WERI-Rb-1 (cell line): ENCODE measurements at regions not wholly inside any gene's neighbourhood (a gene's known extent, or its start where the extent isn't known, plus 50 kb on each side); places are given as distances from the start of the nearest gene placed in this dataset.

ENCODE experiments used
- DNase-seq: peaks from one replicate; pipeline ENCODE4 v3.0.0-alpha.2; 2020
- H3K27ac ChIP-seq: fragments of 250-450 bp; sonication (Bioruptor Pico); 2 replicates; pipeline ENCODE4 v1.5.1; 2020; ENCODE audit warnings: mild to moderate bottlenecking, moderate library complexity
- H3K27me3 ChIP-seq: fragments of 250-450 bp; sonication (Bioruptor Pico); 2 replicates; pipeline ENCODE4 v1.5.1; 2021; ENCODE audit warnings: mild to moderate bottlenecking, low read depth, moderate library complexity; ENCODE audit not compliant: insufficient read depth, severe bottlenecking
- H3K36me3 ChIP-seq: fragments of 250-450 bp; sonication (Bioruptor Pico); 2 replicates; pipeline ENCODE4 v1.5.1; 2020; ENCODE audit warnings: mild to moderate bottlenecking, moderate library complexity
- H3K4me3 ChIP-seq: 2 replicates; pipeline ENCODE4 v1.5.1; 2011; ENCODE audit warnings: low read depth, mild to moderate bottlenecking, control low read depth, low read length
- H3K9me3 ChIP-seq: fragments of 250-450 bp; sonication (Bioruptor Pico); 2 replicates; pipeline ENCODE4 v1.5.1; 2021; ENCODE audit warnings: mild to moderate bottlenecking, moderate library complexity; ENCODE audit not compliant: severe bottlenecking
- TF ChIP-seq, protein P1 (sequence below): IDR thresholded peaks from 2 replicates; pipeline ENCODE4 v1.5.1; 2011; ENCODE audit warnings: low read depth, mild to moderate bottlenecking, control low read depth, inconsistent platforms, low read length

DNA sequence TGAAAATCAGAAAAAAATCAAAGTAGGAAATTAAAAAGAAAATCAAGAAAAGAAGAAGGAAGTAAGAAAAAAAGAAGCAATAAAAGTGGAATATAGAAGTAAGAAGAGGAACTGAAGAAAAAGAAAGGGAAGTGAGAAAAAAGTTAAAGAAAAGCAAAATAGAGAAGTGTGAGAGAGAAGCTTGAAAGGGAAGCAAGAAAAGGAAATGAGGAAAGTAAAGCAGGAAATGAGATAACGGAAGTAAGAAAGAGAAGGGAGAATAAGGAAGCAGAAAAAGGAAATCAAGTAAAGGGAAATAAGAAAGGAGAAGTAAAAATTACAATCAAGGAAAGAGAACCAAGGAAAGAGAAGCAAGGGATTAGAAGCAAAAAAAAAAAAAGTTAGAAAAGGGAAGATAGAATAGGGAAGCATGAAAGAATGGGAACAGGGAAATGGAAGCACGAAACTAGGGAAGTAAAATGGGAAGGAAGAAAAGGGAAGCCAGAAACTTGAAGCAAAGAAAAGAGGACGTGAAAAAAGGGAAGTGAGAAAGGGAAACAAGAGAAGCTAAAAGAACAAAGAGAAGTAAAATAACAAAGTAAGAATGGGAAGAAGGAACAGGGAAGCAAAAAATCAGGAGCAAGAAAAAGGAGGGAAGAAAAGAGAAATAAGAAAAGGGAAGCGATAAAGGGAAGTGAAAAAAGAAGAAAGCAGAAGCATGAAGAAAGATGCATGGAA, 243.3 kb upstream of the NCKAP5 start:
- no peak overlapping the region for H3K4me3 ChIP-seq
- TF ChIP-seq, protein P1, sequence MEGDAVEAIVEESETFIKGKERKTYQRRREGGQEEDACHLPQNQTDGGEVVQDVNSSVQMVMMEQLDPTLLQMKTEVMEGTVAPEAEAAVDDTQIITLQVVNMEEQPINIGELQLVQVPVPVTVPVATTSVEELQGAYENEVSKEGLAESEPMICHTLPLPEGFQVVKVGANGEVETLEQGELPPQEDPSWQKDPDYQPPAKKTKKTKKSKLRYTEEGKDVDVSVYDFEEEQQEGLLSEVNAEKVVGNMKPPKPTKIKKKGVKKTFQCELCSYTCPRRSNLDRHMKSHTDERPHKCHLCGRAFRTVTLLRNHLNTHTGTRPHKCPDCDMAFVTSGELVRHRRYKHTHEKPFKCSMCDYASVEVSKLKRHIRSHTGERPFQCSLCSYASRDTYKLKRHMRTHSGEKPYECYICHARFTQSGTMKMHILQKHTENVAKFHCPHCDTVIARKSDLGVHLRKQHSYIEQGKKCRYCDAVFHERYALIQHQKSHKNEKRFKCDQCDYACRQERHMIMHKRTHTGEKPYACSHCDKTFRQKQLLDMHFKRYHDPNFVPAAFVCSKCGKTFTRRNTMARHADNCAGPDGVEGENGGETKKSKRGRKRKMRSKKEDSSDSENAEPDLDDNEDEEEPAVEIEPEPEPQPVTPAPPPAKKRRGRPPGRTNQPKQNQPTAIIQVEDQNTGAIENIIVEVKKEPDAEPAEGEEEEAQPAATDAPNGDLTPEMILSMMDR: no peak
- no peak for DNase-seq

DNA sequence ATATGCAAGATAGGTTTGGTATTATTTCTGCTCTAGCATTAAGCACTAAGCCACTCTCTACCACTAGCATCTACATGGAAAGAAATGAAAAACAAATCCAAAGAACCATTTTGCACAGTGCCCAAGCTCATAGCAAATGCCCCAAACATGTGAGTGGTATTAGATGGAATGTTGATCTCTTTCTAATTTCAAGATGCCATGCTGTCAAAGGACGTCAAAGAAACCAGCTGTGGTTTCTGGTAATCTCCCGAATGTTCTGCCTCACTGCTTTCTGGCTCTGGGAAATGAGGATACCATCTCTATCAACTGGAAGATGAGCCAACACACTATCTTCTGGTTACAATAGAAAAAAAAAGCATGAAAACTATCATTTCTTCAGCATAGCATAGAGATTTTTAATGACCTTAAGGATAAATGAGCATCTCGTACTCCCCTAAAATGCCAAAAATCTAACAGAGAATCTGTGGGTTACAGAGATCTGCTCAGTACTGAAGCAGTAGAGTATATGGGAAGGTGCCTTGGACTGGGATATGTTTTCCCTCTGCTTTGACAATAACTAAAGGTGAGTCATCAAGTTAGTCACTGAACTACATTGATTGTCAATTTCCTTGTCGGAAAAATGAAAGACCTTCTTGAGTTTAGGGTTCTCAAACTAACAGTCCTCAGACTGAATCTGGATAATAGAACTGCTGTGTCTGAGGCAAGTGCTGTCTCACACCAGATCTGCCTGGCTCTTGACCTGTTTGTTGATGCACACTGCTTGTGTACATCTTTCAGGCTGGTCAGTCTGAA, 244.8 kb upstream of the NCKAP5 start:
- no peak overlapping the region for H3K27ac ChIP-seq
- H3K4me3 ChIP-seq: no peak overlapping the region
- H3K27me3 ChIP-seq: no peaks in the 10 kb centered on the region
- TF ChIP-seq, protein P1: no peak
- H3K36me3 ChIP-seq: no peaks in the 10 kb centered on the region
- no peak for DNase-seq
- no peaks in the 10 kb centered on the region for H3K9me3 ChIP-seq

More for the DNA sequence above, 243.3 kb upstream of the NCKAP5 start:
- H3K36me3 ChIP-seq: no peaks in the 10 kb centered on the region
- no peaks in the 10 kb centered on the region for H3K27me3 ChIP-seq
- no peak overlapping the region for H3K27ac ChIP-seq
- H3K9me3 ChIP-seq: no peaks in the 10 kb centered on the region

DNA sequence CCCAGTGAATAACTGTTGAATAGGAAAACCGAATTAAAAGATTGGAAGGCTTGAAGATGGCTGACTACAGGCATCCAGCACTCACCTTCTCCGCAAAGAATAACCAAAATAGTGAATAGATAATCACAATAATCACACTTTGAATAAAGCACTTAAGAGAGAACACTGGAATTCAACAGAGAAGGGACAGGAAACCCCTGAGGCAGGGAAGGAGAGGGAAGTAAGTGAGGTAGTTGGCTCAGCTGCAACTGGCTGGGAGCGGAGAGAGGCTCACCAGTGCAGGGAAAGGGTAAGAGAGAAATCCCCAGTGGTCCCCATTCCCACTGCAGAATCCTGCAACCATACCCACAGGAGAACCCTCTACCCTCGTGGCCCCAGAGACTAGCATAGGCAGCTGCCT, 246.6 kb upstream of the NCKAP5 start:
- TF ChIP-seq, protein P1: no peak
- no peak for DNase-seq
- Histone ChIP-seq H3K27ac (no peak overlapping the region), H3K27me3 (no peaks in the 10 kb centered on the region), H3K36me3 (no peaks in the 10 kb centered on the region), H3K4me3 (no peak overlapping the region), H3K9me3 (no peaks in the 10 kb centered on the region)

DNA sequence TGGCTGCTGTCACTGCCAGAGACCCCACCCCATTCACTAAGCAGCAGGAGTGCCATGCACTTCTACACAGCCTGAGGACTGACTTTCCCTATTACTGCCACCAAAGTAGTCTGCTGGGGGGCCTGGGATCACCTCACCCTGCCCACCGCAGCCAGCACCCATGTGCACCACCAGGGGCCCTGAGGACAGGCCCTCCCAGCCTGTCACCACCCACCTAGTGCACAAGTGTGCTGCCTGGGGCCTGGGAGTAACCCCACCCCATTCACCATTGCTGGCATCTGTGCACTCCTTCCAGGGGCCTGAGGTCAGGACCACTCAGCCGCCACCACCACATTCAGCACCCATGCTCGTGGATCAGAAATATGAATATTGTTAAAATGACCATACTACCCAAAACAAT, 247.8 kb upstream of the NCKAP5 start:
- no peak for DNase-seq
- Histone ChIP-seq H3K4me3 (no peak overlapping the region), H3K27me3 (no peaks in the 10 kb centered on the region), H3K36me3 (no peaks in the 10 kb centered on the region), H3K27ac (no peak overlapping the region), H3K9me3 (no peaks in the 10 kb centered on the region)
- TF ChIP-seq, protein P1: no peak

DNA sequence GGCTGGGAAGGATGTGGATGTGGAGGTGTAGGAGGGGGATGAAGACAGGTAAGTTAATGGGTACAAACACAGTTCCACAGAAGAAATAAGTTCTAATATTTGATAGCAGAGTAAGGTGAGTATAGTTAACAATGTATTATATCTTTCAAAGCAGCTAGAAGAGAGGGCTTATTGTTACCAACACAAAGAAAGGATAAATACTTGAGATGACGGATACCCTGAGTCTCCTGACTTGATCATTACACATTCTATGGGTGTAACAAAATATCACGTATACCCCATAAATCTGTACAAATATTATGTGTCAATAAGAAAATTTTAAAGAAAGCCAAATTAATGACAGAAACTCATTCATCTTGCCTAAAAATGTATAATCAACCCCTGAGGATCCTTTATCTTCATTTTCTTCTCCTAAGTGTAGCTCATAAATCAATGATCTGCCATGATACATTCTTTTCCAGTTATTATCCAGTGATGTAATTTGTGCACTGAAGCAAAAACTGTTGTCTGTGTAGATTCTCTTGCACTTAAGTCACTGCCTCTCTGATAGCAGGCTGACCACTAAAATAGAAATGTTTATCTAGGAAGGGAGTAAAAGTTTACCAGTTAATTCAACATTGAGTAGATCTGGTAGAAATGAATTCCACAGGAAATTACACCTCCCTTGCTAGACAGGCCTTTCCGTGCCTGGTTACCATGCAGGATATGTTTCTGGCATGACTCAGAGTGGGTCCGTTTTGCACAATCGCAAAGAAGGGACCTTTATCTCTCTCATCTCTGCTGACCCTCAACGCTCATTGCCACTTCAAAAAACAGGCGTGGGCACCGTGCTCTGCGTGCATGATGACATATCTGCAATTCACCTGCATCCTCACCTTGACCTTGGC, 249.7 kb upstream of the NCKAP5 start:
- Histone ChIP-seq H3K27ac (no peak overlapping the region), H3K9me3 (no peaks in the 10 kb centered on the region), H3K4me3 (no peak overlapping the region), H3K27me3 (no peaks in the 10 kb centered on the region), H3K36me3 (no peaks in the 10 kb centered on the region)
- TF ChIP-seq, protein P1: no peak
- no peak for DNase-seq
